Sigmoid colon (tissue), 6 donors: ENCODE measurements at regions not wholly inside any gene's neighbourhood (a gene's known extent, or its start where the extent isn't known, plus 50 kb on each side); places are given as distances from the start of the nearest gene placed in this dataset.

Source experiments
- DNase-seq: peaks from one replicate; pipeline ENCODE4 v3.0.0-alpha.2; 2019
- H3K27ac ChIP-seq, 4 donors: fragments of 200-600 bp; sonication (generic); one replicate each; pipeline ENCODE4 v1.5.1; 2016 to 2019; ENCODE audit warnings: mild to moderate bottlenecking in 1 of 4
- H3K27me3 ChIP-seq, 3 donors: fragments of 200-600 bp; sonication (generic); one replicate each; pipeline ENCODE4 v1.5.1; 2019; ENCODE audit warnings: mild to moderate bottlenecking in 1 of 3
- H3K36me3 ChIP-seq, 4 donors: fragments of 200-600 bp; sonication (generic); one replicate each; pipeline ENCODE4 v1.5.1; 2016 to 2019
- H3K4me1 ChIP-seq, 4 donors: fragments of 200-600 bp; sonication (generic); one replicate each; pipeline ENCODE4 v1.5.1; 2017 to 2019
- H3K4me3 ChIP-seq, 4 donors: fragments of 200-600 bp; sonication (generic); one replicate each; pipeline ENCODE4 v1.5.1; 2017 to 2019; ENCODE audit warnings: mild to moderate bottlenecking in 2 of 4, moderate library complexity in 1 of 4
- H3K9me3 ChIP-seq, 4 donors: fragments of 200-600 bp in 3 of 4; sonication (generic) in 3 of 4; one replicate each; pipeline versions ENCODE4 v1.5.1 to v1.6.1; 2013 to 2019
- EP300 ChIP-seq, 4 donors: sonication (generic); formaldehyde crosslinking; IDR thresholded peaks; one replicate each; pipeline ENCODE4 v1.6.1; 2017; ENCODE audit warnings: antibody characterized with exemption in 4 of 4
- POLR2A ChIP-seq, 2 donors: fragments of 450-650 bp; IDR thresholded peaks; one replicate each; pipeline ENCODE4 v1.6.1; 2016; ENCODE audit warnings: antibody characterized with exemption in 2 of 2, mild to moderate bottlenecking in 2 of 2, moderate library complexity in 2 of 2
- POLR2AphosphoS5 ChIP-seq, 4 donors: sonication (generic); formaldehyde crosslinking; IDR thresholded peaks; one replicate each; pipeline ENCODE4 v1.6.1; 2017; ENCODE audit warnings: antibody characterized with exemption in 4 of 4
- WGBS, 2 donors: extraction: QIAGEN DNeasy Blood & Tissue Kit; methylation state at CpG; one replicate each; pipeline ENCODE4 v1.1.7; 2013; 5-methylcytosine and 5-hydroxymethylcytosine counted together
- intact Hi-C: fragments of 100-400 bp; cut with DNase I; formaldehyde crosslinking; loops from one replicate; pipeline ENCODE4 v1.15.1; 2023
- TF ChIP-seq, protein P1 (sequence below), 4 experiments: fragments of 450-650 bp in 3 of 4; fragments of 200-600 bp in 1 of 4; IDR thresholded peaks; one replicate each; pipeline ENCODE4 v1.5.1; 2016 to 2019; ENCODE audit warnings: antibody characterized with exemption in 4 of 4, mild to moderate bottlenecking in 3 of 4, moderate library complexity in 2 of 4
- donor health status: healthy with polysubstance abuse.
- donor health status: healthy.

DNA sequence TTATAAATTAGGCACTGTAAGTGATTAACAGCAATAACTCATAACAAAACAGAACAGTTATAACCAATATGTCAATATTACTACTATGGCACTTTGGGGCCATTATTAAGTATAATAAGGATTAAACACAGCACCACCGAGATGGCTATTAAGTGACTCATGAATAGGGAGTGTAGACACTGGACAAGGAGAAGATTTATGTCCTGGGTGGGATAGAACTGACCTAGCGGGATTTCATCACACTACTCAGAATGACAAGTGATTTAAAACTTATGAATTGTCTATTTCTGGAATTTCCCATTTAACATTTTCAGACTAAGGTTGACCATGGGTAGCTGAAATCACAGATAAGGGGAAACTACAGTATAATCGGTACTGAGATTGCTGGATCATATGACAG, 79.0 kb upstream of the SLC7A1 start:
- no peak overlapping the region for H3K4me3 ChIP-seq
- no peaks in the 10 kb centered on the region for H3K27me3 ChIP-seq
- WGBS, 2 donors, result 78% methylated on average over 3 of the region's 3 CpGs
- H3K4me1 ChIP-seq, result no peaks in the 10 kb centered on the region
- H3K36me3 ChIP-seq, result no peaks in the 10 kb centered on the region
- no peaks in the 10 kb centered on the region for H3K9me3 ChIP-seq
- H3K27ac ChIP-seq, result no peak overlapping the region
- intact Hi-C loops, result no loop called here
- no peak for DNase-seq
- TF ChIP-seq EP300 (IDR thresholded peaks at IDR 0.05) (no peak), POLR2A (IDR thresholded peaks at IDR 0.05) (no peak), POLR2AphosphoS5 (IDR thresholded peaks at IDR 0.05) (no peak)
- TF ChIP-seq, protein P1, sequence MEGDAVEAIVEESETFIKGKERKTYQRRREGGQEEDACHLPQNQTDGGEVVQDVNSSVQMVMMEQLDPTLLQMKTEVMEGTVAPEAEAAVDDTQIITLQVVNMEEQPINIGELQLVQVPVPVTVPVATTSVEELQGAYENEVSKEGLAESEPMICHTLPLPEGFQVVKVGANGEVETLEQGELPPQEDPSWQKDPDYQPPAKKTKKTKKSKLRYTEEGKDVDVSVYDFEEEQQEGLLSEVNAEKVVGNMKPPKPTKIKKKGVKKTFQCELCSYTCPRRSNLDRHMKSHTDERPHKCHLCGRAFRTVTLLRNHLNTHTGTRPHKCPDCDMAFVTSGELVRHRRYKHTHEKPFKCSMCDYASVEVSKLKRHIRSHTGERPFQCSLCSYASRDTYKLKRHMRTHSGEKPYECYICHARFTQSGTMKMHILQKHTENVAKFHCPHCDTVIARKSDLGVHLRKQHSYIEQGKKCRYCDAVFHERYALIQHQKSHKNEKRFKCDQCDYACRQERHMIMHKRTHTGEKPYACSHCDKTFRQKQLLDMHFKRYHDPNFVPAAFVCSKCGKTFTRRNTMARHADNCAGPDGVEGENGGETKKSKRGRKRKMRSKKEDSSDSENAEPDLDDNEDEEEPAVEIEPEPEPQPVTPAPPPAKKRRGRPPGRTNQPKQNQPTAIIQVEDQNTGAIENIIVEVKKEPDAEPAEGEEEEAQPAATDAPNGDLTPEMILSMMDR (IDR thresholded peaks at IDR 0.05), result no peak

DNA sequence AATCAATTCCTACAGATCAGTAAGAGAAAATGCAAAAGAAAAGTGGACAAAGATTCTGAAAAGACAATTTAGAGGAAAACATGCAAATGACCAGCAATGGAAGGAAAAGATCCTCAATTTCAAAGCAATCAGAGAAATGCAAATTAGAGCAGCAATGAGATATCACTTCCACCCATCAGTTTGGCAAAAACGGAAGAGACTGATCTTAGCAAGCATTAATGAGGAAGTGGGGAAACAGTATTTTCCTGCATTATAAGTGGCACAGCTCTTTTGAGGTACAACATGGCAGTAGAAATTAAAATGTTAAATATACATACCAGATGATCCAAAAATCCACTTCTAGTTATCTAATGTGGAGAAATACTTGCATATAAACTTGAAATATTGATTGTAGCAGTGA, 69.1 kb upstream of the SLC7A1 start:
- no peak for DNase-seq
- Histone ChIP-seq H3K9me3 (peaks cover 0 to 4% (median 0%) of the 10 kb centered on the region in 4 donors), H3K27ac (no peak overlapping the region), H3K4me1 (no peaks in the 10 kb centered on the region), H3K4me3 (no peak overlapping the region), H3K36me3 (no peaks in the 10 kb centered on the region), H3K27me3 (no peaks in the 10 kb centered on the region)
- TF ChIP-seq, protein P1 (IDR thresholded peaks at IDR 0.05), result no peak
- no peak for TF ChIP-seq EP300 (IDR thresholded peaks at IDR 0.05)
- TF ChIP-seq POLR2AphosphoS5 (IDR thresholded peaks at IDR 0.05), result no peak
- TF ChIP-seq POLR2A (IDR thresholded peaks at IDR 0.05), result no peak
- 40 to 62% methylated on average over 1 of the region's 1 CpG for WGBS, 2 donors
- intact Hi-C loops, result no loop called here

DNA sequence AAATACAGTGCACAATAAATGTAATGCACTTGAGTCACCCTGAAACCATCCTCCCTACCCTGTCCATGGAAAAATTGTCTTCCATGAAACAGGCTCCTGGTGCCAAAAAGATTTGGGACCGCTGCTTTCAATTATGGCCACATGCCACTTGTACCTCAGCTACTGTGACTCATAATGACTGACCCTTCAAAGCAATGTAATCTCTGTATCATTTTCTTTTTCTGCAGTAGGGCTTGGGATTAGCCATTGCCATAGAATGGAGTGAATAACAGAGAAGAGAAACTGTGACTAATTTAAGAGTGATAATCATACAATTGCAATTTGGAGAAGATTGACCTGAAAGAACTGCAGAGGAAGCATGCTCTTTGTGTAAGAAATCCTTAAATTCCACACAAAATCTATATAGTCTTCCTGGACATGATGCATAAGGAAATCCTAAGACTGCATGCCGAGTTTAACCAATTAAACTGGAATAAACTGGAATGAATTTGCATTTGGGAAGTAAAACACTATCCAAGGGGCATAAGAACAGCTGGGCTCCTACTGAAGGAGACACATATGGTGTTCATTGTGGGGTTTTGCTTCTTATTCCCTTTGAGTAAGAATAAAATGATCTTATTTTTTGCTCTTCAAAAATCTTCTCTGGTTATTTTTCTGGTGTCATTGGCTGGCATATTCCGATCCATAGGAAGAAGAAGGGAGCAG, 59.5 kb upstream of the SLC7A1 start:
- TF ChIP-seq, protein P1 (IDR thresholded peaks at IDR 0.05), result no peak
- TF ChIP-seq POLR2A (IDR thresholded peaks at IDR 0.05) (no peak), EP300 (IDR thresholded peaks at IDR 0.05) (no peak), POLR2AphosphoS5 (IDR thresholded peaks at IDR 0.05) (no peak)
- no peak overlapping the region for H3K4me3 ChIP-seq
- H3K4me1 ChIP-seq, result no peaks in the 10 kb centered on the region
- no peaks in the 10 kb centered on the region for H3K27me3 ChIP-seq
- intact Hi-C loops, result no loop called here
- H3K27ac ChIP-seq, result no peak overlapping the region
- no peaks in the 10 kb centered on the region for H3K36me3 ChIP-seq
- WGBS, 2 donors, result 86% methylated on average over 3 of the region's 3 CpGs
- no peaks in the 10 kb centered on the region for H3K9me3 ChIP-seq
- no peak for DNase-seq

DNA sequence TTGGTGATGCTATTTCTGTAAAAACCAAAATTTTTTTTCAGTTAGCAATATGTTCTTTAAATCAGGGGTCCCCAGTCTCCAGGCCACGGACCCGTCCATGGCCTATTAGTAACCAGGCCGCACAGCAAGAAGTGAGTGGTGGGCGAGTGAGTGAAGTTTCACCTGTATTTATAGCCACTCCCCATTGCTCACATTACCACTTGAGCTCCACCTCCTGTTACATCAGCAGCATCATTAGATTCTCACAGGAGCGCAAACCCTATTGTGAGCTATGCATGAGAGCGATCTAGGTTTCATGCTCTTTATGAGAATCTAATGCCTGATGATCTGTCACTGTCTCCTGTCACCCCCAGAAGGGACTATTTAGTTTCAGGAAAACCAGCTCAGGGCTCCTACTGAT, 58.9 kb upstream of the SLC7A1 start:
- no peak for DNase-seq
- Histone ChIP-seq H3K27me3 (no peaks in the 10 kb centered on the region), H3K4me3 (no peak overlapping the region), H3K36me3 (no peaks in the 10 kb centered on the region), H3K27ac (no peak overlapping the region), H3K9me3 (no peaks in the 10 kb centered on the region), H3K4me1 (no peaks in the 10 kb centered on the region)
- TF ChIP-seq POLR2AphosphoS5 (IDR thresholded peaks at IDR 0.05) (no peak), POLR2A (IDR thresholded peaks at IDR 0.05) (no peak), EP300 (IDR thresholded peaks at IDR 0.05) (no peak)
- TF ChIP-seq, protein P1 (IDR thresholded peaks at IDR 0.05), result no peak
- 98% methylated on average over 6 of the region's 6 CpGs for WGBS, 2 donors
- intact Hi-C loops, result no loop called here

DNA sequence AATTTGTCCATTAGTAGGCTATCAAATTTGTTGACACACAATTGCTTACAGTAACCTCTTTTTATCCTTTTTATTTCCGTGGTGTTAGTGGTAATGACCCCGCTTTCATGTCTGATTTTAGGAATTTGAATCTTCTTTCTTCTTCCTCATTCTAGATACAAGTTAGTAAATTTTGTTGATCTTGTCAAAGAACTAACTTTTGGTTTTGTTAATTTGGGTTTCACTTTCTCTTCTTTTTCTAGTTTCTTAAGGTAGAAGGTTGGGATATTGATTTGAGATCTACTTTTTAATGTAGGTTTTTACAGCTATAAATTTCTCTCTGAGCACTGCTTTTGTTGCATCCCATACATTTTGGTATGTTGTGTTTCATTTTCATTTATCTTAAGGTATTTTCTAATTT, 53.3 kb upstream of the SLC7A1 start:
- TF ChIP-seq POLR2AphosphoS5 (IDR thresholded peaks at IDR 0.05), result no peak
- TF ChIP-seq, protein P1 (IDR thresholded peaks at IDR 0.05), result no peak
- no peak for TF ChIP-seq POLR2A (IDR thresholded peaks at IDR 0.05)
- TF ChIP-seq EP300 (IDR thresholded peaks at IDR 0.05), result no peak
- H3K4me3 ChIP-seq, result no peak overlapping the region
- WGBS, 2 donors, result 57 to 96% methylated on average over 2 of the region's 2 CpGs
- intact Hi-C loops, result no loop called here
- H3K27ac ChIP-seq, result no peak overlapping the region
- DNase-seq, result no peak
- no peaks in the 10 kb centered on the region for H3K27me3 ChIP-seq
- H3K9me3 ChIP-seq, result no peaks in the 10 kb centered on the region
- H3K4me1 ChIP-seq, result no peaks in the 10 kb centered on the region
- H3K36me3 ChIP-seq, result no peaks in the 10 kb centered on the region
